H1 (cell line): ENCODE measurements at regions not wholly inside any gene's neighbourhood (a gene's known extent, or its start where the extent isn't known, plus 50 kb on each side); places are given as distances from the start of the nearest gene placed in this dataset. TPM values are rescaled to one million over a fixed set of nuclear protein-coding genes. Genes with fewer than 3 reads are reported as not detected.

Experiments
- BRCA1 ChIP-seq: IDR thresholded peaks from 2 replicates; pipeline ENCODE4 v1.6.1; 2012; ENCODE audit warnings: low read depth, low read length, improper control_type of control experiment
- RBBP5 ChIP-seq: IDR thresholded peaks from 2 replicates; pipeline ENCODE4 v1.7.1; 2012; ENCODE audit warnings: low read depth, mild to moderate bottlenecking, inconsistent platforms, low read length, moderate library complexity, borderline replicate concordance
- small RNA-seq: library from polyadenylated mRNA; stranded (forward); fragments of <200 nt; extraction: miRNeasy Mini kit (QIAGEN cat#:217004); gene quantifications from one replicate; pipeline ENCODE3, GENCODE V24; 2013; ENCODE audit not compliant: insufficient read depth
- TF ChIP-seq, protein P1 (sequence below), 3 experiments: IDR thresholded peaks; 1 replicate in 2 of 3; 2 replicates in 1 of 3; pipeline versions ENCODE4 v1.5.1 to v1.6.1; 2011; ENCODE audit warnings: low read length in 3 of 3, mild to moderate bottlenecking in 3 of 3, inconsistent platforms in 2 of 3, low read depth in 1 of 3, moderate library complexity in 1 of 3; ENCODE audit not compliant: insufficient read depth in 1 of 3; ENCODE audit errors: control extremely low read depth in 1 of 3

- TF ChIP-seq RBBP5, result no peak
- TF ChIP-seq, protein P1, sequence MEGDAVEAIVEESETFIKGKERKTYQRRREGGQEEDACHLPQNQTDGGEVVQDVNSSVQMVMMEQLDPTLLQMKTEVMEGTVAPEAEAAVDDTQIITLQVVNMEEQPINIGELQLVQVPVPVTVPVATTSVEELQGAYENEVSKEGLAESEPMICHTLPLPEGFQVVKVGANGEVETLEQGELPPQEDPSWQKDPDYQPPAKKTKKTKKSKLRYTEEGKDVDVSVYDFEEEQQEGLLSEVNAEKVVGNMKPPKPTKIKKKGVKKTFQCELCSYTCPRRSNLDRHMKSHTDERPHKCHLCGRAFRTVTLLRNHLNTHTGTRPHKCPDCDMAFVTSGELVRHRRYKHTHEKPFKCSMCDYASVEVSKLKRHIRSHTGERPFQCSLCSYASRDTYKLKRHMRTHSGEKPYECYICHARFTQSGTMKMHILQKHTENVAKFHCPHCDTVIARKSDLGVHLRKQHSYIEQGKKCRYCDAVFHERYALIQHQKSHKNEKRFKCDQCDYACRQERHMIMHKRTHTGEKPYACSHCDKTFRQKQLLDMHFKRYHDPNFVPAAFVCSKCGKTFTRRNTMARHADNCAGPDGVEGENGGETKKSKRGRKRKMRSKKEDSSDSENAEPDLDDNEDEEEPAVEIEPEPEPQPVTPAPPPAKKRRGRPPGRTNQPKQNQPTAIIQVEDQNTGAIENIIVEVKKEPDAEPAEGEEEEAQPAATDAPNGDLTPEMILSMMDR (IDR thresholded peaks at IDR 0.05; ENCODE audit: control extremely low read depth in 1 of 3, insufficient read depth in 1 of 3, low read depth in 1 of 3, low read length in 3 of 3), result no peak
- TF ChIP-seq BRCA1, result no peak
These were observed 50.3 kb upstream of the SP4 start (continued) for GRCh38 chr7:21377545-21377944.

Small RNA genes lying in the stretch of these regions (small RNA-seq; reads per million reads assigned to genes)
- not detected for gene RN7SL542P
